SH-SY5Y (cell line): ENCODE measurements at regions not wholly inside any gene's neighbourhood (a gene's known extent, or its start where the extent isn't known, plus 50 kb on each side); places are given as distances from the start of the nearest gene placed in this dataset.

Experiments
- GATA2 ChIP-seq: IDR thresholded peaks from 2 replicates; pipeline ENCODE4 v1.6.1; 2011; ENCODE audit warnings: mild to moderate bottlenecking, low read depth, low read length
- GATA3 ChIP-seq: IDR thresholded peaks from 2 replicates; pipeline ENCODE4 v1.6.1; 2011; ENCODE audit warnings: low read depth, mild to moderate bottlenecking, low read length, moderate library complexity

GRCh38 chr4:158032733-158033415 lies 140.0 kb downstream of the GASK1B start:
- TF ChIP-seq GATA2 (no peak), GATA3 (no peak)
